ENCODE measurements at regions not wholly inside any gene's neighbourhood (a gene's known extent, or its start where the extent isn't known, plus 50 kb on each side); places are given as distances from the start of the nearest gene placed in this dataset.

DNA sequence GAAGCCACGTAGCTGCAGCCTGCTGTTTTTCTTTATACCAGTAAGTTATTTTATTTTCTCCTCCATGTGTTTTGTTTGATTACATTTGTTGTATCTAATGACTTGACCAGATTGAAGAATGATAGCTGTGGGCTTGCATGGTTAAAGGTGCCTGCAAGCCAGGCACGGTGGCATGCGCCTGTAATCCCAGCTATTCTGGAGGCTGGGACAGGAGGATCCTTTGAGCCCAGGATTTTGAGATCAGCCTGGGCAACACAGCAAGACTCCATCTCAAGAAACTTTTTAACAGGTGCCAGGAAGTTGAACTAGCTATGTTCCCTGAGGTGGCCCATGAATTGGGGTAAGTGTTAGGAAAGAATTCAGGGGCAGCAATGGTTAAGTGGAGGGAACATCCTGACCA lies 179.4 kb downstream of the IRS1 start:
- no peak for DNase-seq (ENCODE audit: low read depth)

GRCh38 chr2:226619707-226620106 lies 179.9 kb downstream of the IRS1 start:
- no peak for DNase-seq (ENCODE audit: low read depth)

- peak; percentile 74 for DNase-seq (ENCODE audit: low read depth)
These were observed 180.6 kb downstream of the IRS1 start for GRCh38 chr2:226618875-226619605.

- DNase-seq (ENCODE audit: low read depth) = no peak
These were observed 181.1 kb downstream of the IRS1 start for GRCh38 chr2:226618544-226618874.

DNA sequence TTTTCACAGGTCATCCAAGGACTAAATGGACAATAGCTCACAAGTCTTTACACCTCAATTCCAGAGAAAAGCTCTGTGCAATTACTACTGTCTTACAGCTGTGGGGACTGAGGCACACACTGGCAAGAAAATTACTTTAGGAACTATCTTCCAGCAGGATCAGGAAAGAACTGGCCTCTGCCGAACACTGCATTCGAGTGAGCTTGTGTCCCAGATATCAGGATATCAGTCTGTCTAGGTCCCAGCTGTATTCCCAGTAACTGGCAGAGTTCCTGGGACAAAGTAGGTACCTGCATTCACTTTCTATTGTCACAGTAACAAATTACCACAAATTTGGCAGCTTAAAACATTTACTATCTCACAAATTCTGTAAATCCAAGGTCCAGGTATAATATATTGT lies 183.7 kb downstream of the IRS1 start:
- DNase-seq (ENCODE audit: low read depth) = no peak

GRCh38 chr2:226611944-226612318 lies 187.7 kb downstream of the IRS1 start:
- DNase-seq (ENCODE audit: low read depth) = peak; percentile 93

GRCh38 chr2:226611196-226611943 lies 188.2 kb downstream of the IRS1 start:
- DNase-seq (ENCODE audit: low read depth) = no peak

DNA sequence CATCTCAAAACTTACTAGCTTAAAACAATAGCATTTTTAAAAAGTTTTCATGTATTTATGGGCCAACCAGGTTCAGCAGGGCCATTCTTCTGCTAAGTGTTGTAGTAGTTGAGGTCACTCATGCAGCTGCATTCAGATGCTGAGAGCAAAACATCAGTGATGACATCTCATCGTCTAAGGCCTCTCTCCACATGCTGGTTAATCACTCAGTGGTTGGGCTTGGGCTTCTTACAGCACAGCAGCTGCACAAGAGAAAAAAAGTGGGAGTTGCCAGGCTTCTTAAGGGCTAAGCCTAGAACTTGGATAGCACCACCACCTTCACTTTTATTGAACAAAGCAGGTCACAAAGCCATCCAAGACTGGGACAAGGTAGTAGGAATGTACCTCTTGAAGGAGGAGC lies 190.3 kb downstream of the IRS1 start:
- DNase-seq (ENCODE audit: low read depth) = peak; percentile 65

GRCh38 chr2:226608451-226608850 lies 191.2 kb downstream of the IRS1 start:
- no peak for DNase-seq (ENCODE audit: low read depth)

DNA sequence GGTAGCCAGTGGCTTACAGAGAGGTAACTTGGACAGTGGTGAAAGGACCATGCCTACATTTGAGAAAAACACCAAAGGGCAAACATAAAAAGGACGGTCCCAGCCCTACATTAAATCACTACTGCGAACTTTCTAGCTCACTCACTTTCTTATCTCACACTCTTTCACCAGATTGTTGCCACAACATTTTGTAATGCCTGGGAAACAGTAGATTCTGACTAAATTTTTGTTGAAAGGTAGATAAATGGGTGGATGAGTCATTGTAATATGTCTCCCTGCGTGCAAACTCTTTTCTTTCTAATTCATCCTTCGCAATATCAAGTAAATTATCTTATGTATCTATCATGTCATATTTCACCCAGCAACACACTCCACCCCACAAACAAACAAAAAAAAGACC lies 192.2 kb downstream of the IRS1 start:
- peak; percentile 21 for DNase-seq (ENCODE audit: low read depth)

GRCh38 chr2:226605642-226606041 lies 194.0 kb downstream of the IRS1 start:
- DNase-seq (ENCODE audit: low read depth) = no peak

GRCh38 chr2:226603606-226604005 lies 196.0 kb downstream of the IRS1 start:
- DNase-seq (ENCODE audit: low read depth) = no peak

- DNase-seq (ENCODE audit: low read depth) = no peak
These were observed 197.5 kb downstream of the IRS1 start for GRCh38 chr2:226601881-226602662.

GRCh38 chr2:226600802-226601201 lies 198.8 kb downstream of the IRS1 start:
- DNase-seq (ENCODE audit: low read depth) = no peak

DNA sequence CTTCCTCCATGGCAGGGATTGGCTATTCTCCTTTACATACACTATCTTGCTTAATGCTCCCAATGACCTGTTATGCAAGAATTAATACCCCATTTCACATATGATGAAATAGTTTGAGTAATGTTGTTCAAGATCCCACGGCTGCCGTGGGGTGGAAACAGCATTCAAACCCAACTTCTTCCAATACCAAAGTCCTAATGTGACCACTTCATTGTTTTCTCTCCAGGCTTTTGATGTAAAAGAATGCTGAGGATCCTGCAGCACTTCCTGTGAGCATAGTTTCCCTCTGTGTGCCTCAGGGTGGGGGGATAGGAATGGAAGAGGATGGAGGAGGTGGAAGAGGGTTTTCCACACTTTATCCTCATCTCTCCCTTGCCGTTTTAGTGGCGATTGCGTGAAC lies 199.4 kb downstream of the IRS1 start:
- DNase-seq (ENCODE audit: low read depth) = peak; percentile 69

DNA sequence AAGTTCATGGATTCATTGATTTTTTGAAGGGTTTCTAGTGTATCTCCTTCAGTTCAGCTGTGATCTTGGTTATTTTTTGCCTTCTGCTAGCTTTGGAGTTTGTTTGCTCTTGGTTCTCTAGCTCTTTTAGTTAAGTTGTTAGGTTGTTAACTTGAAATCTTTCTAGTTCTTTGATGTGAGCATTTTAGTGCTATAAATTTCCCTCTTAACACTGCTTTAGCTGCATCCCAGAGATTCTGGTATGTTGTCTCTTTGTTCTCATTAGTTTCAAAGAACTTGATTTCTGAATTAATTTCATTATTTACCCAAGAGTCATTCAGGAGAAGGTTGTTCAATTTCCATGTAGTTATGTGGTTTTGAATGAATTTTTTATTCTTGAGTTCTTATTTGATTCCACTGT lies 210.6 kb downstream of the IRS1 start:
- no peak for DNase-seq (ENCODE audit: low read depth)

DNA sequence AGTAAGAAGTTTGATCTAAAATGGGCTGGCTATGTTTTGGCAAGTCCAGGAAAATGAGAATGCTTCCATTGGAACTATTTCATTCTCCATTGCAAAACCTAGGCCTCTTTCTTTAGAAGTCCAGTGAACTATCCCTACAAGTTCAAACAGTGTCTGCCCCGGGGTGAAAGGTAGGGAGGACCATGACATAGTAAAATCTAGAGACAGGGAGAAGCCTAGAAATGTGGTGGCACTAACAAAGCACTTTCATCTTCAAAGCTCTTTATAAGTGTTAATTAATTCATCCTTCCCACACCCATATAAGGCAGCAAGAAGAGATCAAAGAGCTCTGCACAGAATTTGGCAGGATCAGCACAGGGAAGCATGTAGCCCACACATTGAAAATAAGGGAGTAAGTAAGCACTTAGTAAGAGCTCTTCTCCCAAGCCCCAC lies 214.5 kb downstream of the IRS1 start:
- DNase-seq (ENCODE audit: low read depth) = peak; percentile 57

DNA sequence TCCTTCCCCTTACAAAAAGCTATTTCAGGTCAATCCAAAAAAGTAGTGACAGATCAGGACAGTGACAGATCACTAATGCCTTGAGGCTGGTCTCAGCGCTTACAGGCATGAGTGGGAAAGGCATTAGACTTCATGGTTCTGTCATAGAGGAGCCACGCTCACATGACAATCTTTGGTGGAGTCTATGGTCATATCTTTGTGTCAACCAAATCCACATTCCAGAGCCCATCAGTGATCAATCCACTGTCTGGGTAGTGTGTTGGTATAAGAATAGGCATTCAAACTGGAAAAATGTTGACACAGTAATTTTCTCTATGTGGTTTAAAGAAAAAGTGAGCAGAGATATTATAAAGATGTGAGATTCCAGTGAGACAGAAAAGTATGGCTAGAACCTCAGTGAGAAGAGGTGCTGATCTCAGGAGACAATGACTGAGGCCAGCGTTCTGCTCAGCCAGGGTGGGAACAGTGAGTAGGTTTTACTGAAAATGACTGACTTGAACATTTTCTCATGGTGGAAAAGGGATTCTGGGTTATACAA lies 215.0 kb downstream of the IRS1 start:
- no peak for DNase-seq (ENCODE audit: low read depth)

DNA sequence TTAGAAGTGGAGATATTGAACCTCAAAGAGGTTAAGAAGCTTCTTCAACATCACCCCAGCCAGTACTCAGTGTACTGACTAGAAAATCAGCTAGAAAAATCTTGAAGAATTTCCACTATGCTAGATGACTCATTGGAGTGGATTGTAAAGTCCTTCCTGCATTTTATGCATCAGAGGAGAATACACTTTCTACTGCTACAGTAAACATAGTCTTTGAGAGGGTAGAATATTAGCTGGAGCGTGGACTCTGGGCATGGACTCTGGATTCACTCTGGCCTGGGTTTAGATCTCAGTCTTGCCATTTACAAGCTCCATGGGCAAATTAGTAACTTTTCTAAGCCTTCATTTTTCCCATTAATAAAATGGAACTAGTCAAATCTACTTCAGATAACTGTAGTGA lies 215.9 kb downstream of the IRS1 start:
- peak; percentile 99 for DNase-seq (ENCODE audit: low read depth)

GRCh38 chr2:226581661-226582060 lies 218.0 kb downstream of the IRS1 start:
- peak; percentile 47 for DNase-seq (ENCODE audit: low read depth)

GRCh38 chr2:226581004-226581403 lies 218.6 kb downstream of the IRS1 start:
- DNase-seq (ENCODE audit: low read depth) = no peak

- DNase-seq (ENCODE audit: low read depth) = peak; percentile 40
These were observed 219.2 kb downstream of the IRS1 start for GRCh38 chr2:226580403-226580802.

DNA sequence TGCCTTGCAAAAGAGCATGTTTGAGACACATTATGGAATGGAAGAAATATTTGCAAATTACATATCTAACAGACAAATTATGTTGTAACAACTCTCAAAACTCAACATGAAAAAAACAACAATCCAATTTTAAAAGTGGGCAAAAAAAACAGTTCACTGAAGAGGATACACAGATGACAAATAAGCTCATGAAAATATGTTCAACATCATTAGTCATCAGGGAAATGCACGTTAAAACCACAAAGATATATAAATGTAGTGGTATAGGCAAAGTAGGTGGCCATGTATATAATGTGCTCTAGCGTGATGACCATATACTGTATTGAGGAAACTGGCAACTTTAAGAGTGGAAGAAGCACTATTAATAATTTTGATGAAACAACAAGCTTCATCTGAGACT lies 220.1 kb downstream of the IRS1 start:
- DNase-seq (ENCODE audit: low read depth) = no peak
